Lower leg skin (tissue), 3 donors: ENCODE measurements at regions not wholly inside any gene's neighbourhood (a gene's known extent, or its start where the extent isn't known, plus 50 kb on each side); places are given as distances from the start of the nearest gene placed in this dataset.

Experiments
- CTCF ChIP-seq, 3 donors: fragments of 450-650 bp; IDR thresholded peaks; one replicate each; pipeline ENCODE4 v1.5.1; 2016; ENCODE audit warnings: antibody characterized with exemption in 3 of 3, mild to moderate bottlenecking in 3 of 3, moderate library complexity in 2 of 3
- POLR2A ChIP-seq, 2 donors: fragments of 450-650 bp; IDR thresholded peaks; one replicate each; pipeline ENCODE4 v1.6.1; 2016 to 2017; ENCODE audit warnings: antibody characterized with exemption in 2 of 2, mild to moderate bottlenecking in 1 of 2, moderate library complexity in 1 of 2

- TF ChIP-seq POLR2A (IDR thresholded peaks at IDR 0.05), result no peak
- no peak for TF ChIP-seq CTCF (IDR thresholded peaks at IDR 0.05)
Measured at GRCh38 chr11:92152245-92152644, 72.4 kb upstream of the FAT3 start.
